ENCODE measurements at regions not wholly inside any gene's neighbourhood (a gene's known extent, or its start where the extent isn't known, plus 50 kb on each side); places are given as distances from the start of the nearest gene placed in this dataset.
"Not testable (repeated sequence)": the region's sequence is repeated elsewhere in the genome, so short reads cannot be mapped to it uniquely, and the experiment has no call there.

- not testable (repeated sequence) for DNase-seq (ENCODE audit: low read depth in 3 of 3, low spot score in 1 of 3)
Observed at GRCh38 chr20:29119684-29120083, 2137.8 kb upstream of the DEFB115 start.

- not testable (repeated sequence) for DNase-seq (ENCODE audit: low read depth in 3 of 3, low spot score in 1 of 3)
Observed at GRCh38 chr20:29120088-29120487, 2137.4 kb upstream of the DEFB115 start.

- DNase-seq (ENCODE audit: low read depth in 3 of 3, low spot score in 1 of 3): not testable (repeated sequence)
Observed at GRCh38 chr20:29120575-29120974, 2136.9 kb upstream of the DEFB115 start.

- DNase-seq (ENCODE audit: low read depth in 3 of 3, low spot score in 1 of 3): not testable (repeated sequence)
Observed at GRCh38 chr20:29122784-29123183, 2134.7 kb upstream of the DEFB115 start.

GRCh38 chr20:29123861-29124260 lies 2133.6 kb upstream of the DEFB115 start:
- no peak for DNase-seq (ENCODE audit: low read depth in 3 of 3, low spot score in 1 of 3)
